ENCODE measurements at regions not wholly inside any gene's neighbourhood (a gene's known extent, or its start where the extent isn't known, plus 50 kb on each side); places are given as distances from the start of the nearest gene placed in this dataset.

GRCh38 chr5:105563842-105564241 is 2001.3 kb upstream of the NUDT12 start:
- ChIA-PET POLR2A (no interaction called here), CTCF (no interaction called here)
- Histone ChIP-seq H3K9me2 (no peaks in the 10 kb centered on the region; the same call in 1 of the 2 replicates), H2AFZ (ENCODE audit: low read depth) (no peak overlapping the region), H3K79me2 (ENCODE audit: insufficient read depth) (no peaks in the 10 kb centered on the region), H4K20me1 (ENCODE audit: insufficient read depth) (no peaks in the 10 kb centered on the region), H3K36me3 (replicated peaks in 1 of 2; ENCODE audit: control insufficient read depth in 1 of 2, insufficient read depth in 2 of 2, low read length in 1 of 2) (no peaks in the 10 kb centered on the region), H3K27me3 (ENCODE audit: insufficient read depth) (no peaks in the 10 kb centered on the region), H3K4me3 (ENCODE audit: low read depth in 2 of 2, low read length in 1 of 2) (no peak overlapping the region), H3K9ac (no peak overlapping the region), H3F3A (replicated peaks; ENCODE audit: insufficient read depth) (no peaks in the 10 kb centered on the region), H3K4me1 (ENCODE audit: control insufficient read depth in 1 of 2, insufficient read depth in 2 of 2, low read depth in 1 of 2, low read length in 1 of 2) (no peaks in the 10 kb centered on the region), H3K27ac (ENCODE audit: low read depth in 2 of 2, low read length in 1 of 2) (no peak overlapping the region), H3K9me3 (no peaks in the 10 kb centered on the region), H3K4me2 (no peak overlapping the region)
- 83% methylated on average over 7 of the region's 8 CpGs for WGBS (ENCODE audit: low lambda C conversion rate)
- TF ChIP-seq SMC3 (IDR thresholded peaks at IDR 0.05; ENCODE audit: low read depth, low read length) = no peak
- no peak for DNase-seq

GRCh38 chr5:105554568-105555169 is 1992.1 kb upstream of the NUDT12 start:
- H3K79me2 ChIP-seq (ENCODE audit: insufficient read depth) = no peaks in the 10 kb centered on the region
- DNase-seq = no peak
- H2AFZ ChIP-seq (ENCODE audit: low read depth) = no peak overlapping the region
- no peaks in the 10 kb centered on the region for H3K4me1 ChIP-seq (ENCODE audit: control insufficient read depth in 1 of 2, insufficient read depth in 2 of 2, low read depth in 1 of 2, low read length in 1 of 2)
- WGBS (ENCODE audit: low lambda C conversion rate) = 88% methylated on average over 4 of the region's 4 CpGs
- no peak overlapping the region for H3K9ac ChIP-seq
- H3F3A ChIP-seq (replicated peaks; ENCODE audit: insufficient read depth) = no peaks in the 10 kb centered on the region
- H3K9me2 ChIP-seq = no peaks in the 10 kb centered on the region
- H4K20me1 ChIP-seq (ENCODE audit: insufficient read depth) = no peaks in the 10 kb centered on the region
- H3K36me3 ChIP-seq (replicated peaks in 1 of 2; ENCODE audit: control insufficient read depth in 1 of 2, insufficient read depth in 2 of 2, low read length in 1 of 2) = no peaks in the 10 kb centered on the region
- no peak overlapping the region for H3K4me2 ChIP-seq
- CTCF ChIA-PET = no interaction called here
- POLR2A ChIA-PET = no interaction called here
- TF ChIP-seq FOXJ3 (CRISPR knock-in tag; IDR thresholded peaks at IDR 0.05) = no peak
- no peaks in the 10 kb centered on the region for H3K9me3 ChIP-seq
- no peaks in the 10 kb centered on the region for H3K27me3 ChIP-seq (ENCODE audit: insufficient read depth)
- H3K27ac ChIP-seq (ENCODE audit: low read depth in 2 of 2, low read length in 1 of 2) = no peak overlapping the region
- no peak overlapping the region for H3K4me3 ChIP-seq (ENCODE audit: low read depth in 2 of 2, low read length in 1 of 2)

GRCh38 chr5:105544300-105544699 is 1981.7 kb upstream of the NUDT12 start:
- Histone ChIP-seq H3K9me2 (no peaks in the 10 kb centered on the region), H3K9ac (no peak overlapping the region), H3F3A (replicated peaks; ENCODE audit: insufficient read depth) (no peaks in the 10 kb centered on the region), H3K4me3 (ENCODE audit: low read depth in 2 of 2, low read length in 1 of 2) (no peak overlapping the region), H3K4me2 (no peak overlapping the region), H3K4me1 (ENCODE audit: control insufficient read depth in 1 of 2, insufficient read depth in 2 of 2, low read depth in 1 of 2, low read length in 1 of 2) (no peaks in the 10 kb centered on the region; a peak in 1 of 4 replicates), H3K27me3 (ENCODE audit: insufficient read depth) (no peaks in the 10 kb centered on the region), H3K36me3 (replicated peaks in 1 of 2; ENCODE audit: control insufficient read depth in 1 of 2, insufficient read depth in 2 of 2, low read length in 1 of 2) (no peaks in the 10 kb centered on the region), H2AFZ (ENCODE audit: low read depth) (no peak overlapping the region), H4K20me1 (ENCODE audit: insufficient read depth) (no peaks in the 10 kb centered on the region), H3K79me2 (ENCODE audit: insufficient read depth) (no peaks in the 10 kb centered on the region), H3K27ac (ENCODE audit: low read depth in 2 of 2, low read length in 1 of 2) (no peak overlapping the region), H3K9me3 (no peaks in the 10 kb centered on the region)
- ChIA-PET POLR2A (no interaction called here), CTCF (no interaction called here)
- DNase-seq = no peak
- 63% methylated on average over 1 of the region's 1 CpG for WGBS (ENCODE audit: low lambda C conversion rate)
- TF ChIP-seq RXRA (IDR thresholded peaks at IDR 0.05; ENCODE audit: borderline replicate concordance, low read depth) (no peak), MAX (IDR thresholded peaks at IDR 0.05; ENCODE audit: low read depth) (no peak), TAF1 (IDR thresholded peaks at IDR 0.05; ENCODE audit: borderline replicate concordance, low read depth, low read length) (no peak), RAD21 (IDR thresholded peaks at IDR 0.05; ENCODE audit: low read length) (no peak), FOSL2 (IDR thresholded peaks at IDR 0.05; ENCODE audit: borderline replicate concordance, low read depth) (no peak), JUND (IDR thresholded peaks at IDR 0.05) (no peak), REST (IDR thresholded peaks at IDR 0.05; ENCODE audit: low read depth, low read length) (no peak), ELF1 (IDR thresholded peaks at IDR 0.05) (no peak), IRF3 (IDR thresholded peaks at IDR 0.05; ENCODE audit: low read depth, low read length) (no peak), FOXJ3 (CRISPR knock-in tag; IDR thresholded peaks at IDR 0.05) (no peak), FOXM1 (IDR thresholded peaks at IDR 0.05; ENCODE audit: low read depth) (no peak), GATA2 (CRISPR knock-in tag; IDR thresholded peaks at IDR 0.05) (no peak), YY1 (IDR thresholded peaks at IDR 0.05; ENCODE audit: low read depth) (no peak), ZBTB33 (IDR thresholded peaks at IDR 0.05; ENCODE audit: borderline replicate concordance, low read depth) (no peak), MXI1 (IDR thresholded peaks at IDR 0.05; ENCODE audit: low read depth, low read length) (no peak), RCOR1 (IDR thresholded peaks at IDR 0.05; ENCODE audit: low read length) (no peak)
